SJSA1 (cell line): ENCODE measurements at regions not wholly inside any gene's neighbourhood (a gene's known extent, or its start where the extent isn't known, plus 50 kb on each side); places are given as distances from the start of the nearest gene placed in this dataset.

ENCODE experiments used
- DNase-seq, 2 experiments: peaks; one replicate each; pipeline ENCODE4 v3.0.0-alpha.2; 2015 to 2020; ENCODE audit warnings: low spot score in 2 of 2, low read depth in 1 of 2
- H3K27ac ChIP-seq: fragments of 250-450 bp; sonication (Bioruptor Pico); 2 replicates; pipeline ENCODE4 v1.5.1; 2020; ENCODE audit warnings: mild to moderate bottlenecking, moderate library complexity
- H3K27me3 ChIP-seq: fragments of 250-450 bp; sonication (Bioruptor Pico); replicated peaks from 2 replicates; pipeline ENCODE4 v1.5.1; 2020; ENCODE audit warnings: mild to moderate bottlenecking, moderate library complexity
- H3K36me3 ChIP-seq: fragments of 250-450 bp; sonication (Bioruptor Pico); 2 replicates; pipeline ENCODE4 v1.5.1; 2020; ENCODE audit warnings: mild to moderate bottlenecking
- H3K4me1 ChIP-seq: fragments of 250-450 bp; sonication (Bioruptor Pico); replicated peaks from 2 replicates; pipeline ENCODE4 v1.6.1; 2021; ENCODE audit warnings: mild to moderate bottlenecking
- H3K4me3 ChIP-seq: fragments of 250-450 bp; sonication (Bioruptor Pico); 2 replicates; pipeline ENCODE4 v1.5.1; 2020; ENCODE audit warnings: mild to moderate bottlenecking
- H3K9me3 ChIP-seq: fragments of 250-450 bp; sonication (Bioruptor Pico); replicated peaks from 2 replicates; pipeline ENCODE4 v1.5.1; 2020; ENCODE audit warnings: mild to moderate bottlenecking

DNA sequence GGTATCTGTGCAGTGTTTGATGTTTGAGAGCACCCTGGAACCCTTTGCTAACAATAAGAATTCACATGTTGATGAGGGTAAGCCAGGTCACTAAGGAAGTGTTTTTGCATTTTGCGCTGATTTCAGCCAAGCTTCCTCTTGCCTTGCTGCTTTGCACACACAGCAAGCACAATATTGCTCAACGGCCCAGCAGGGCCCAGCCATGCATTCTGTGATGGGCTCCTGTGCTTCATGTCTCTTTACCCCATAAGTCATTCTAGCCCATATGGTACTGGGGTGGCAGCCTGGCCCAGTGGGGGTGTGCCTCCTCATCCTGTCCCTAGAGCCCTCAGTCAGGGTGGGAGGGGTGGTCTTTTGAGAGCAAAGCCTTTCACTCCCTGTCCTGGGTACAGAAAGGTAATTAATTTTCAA lies 481.3 kb downstream of the GADD45G start:
- 0 out of 2 replicates have a peak, but pooled peaks cover 5% of the 10 kb centered on the region for H3K27me3 ChIP-seq
- DNase-seq, result no peak
- no peaks in the 10 kb centered on the region for H3K36me3 ChIP-seq
- H3K27ac ChIP-seq, result no peak overlapping the region
- no peaks in the 10 kb centered on the region for H3K4me1 ChIP-seq
- no peak overlapping the region for H3K4me3 ChIP-seq
- H3K9me3 ChIP-seq, result no peaks in the 10 kb centered on the region

DNA sequence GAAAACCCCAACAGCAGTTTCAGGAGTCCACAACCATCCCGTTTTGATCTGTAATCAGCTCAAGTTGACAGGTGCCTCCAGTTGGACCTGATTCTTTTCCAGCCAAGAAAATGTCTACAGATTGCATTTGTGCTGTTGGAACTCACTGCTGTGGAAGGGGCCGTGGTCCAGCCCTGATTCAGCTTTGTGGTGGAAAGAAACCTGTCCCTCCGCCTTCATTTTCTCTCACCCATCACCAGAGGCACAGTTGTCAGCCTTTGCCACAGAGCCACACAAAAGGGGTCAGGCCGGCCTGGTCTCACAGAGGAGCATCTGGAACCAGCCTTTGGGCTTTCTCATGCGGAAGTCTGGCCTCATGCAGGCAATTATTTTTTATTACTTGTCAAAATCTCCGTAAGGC lies 483.6 kb downstream of the GADD45G start:
- Histone ChIP-seq H3K4me3 (no peak overlapping the region), H3K4me1 (no peaks in the 10 kb centered on the region), H3K36me3 (no peaks in the 10 kb centered on the region), H3K27ac (no peak overlapping the region), H3K27me3 (0 out of 2 replicates have a peak, but pooled peaks cover 5% of the 10 kb centered on the region), H3K9me3 (no peaks in the 10 kb centered on the region)
- DNase-seq, result no peak

DNA sequence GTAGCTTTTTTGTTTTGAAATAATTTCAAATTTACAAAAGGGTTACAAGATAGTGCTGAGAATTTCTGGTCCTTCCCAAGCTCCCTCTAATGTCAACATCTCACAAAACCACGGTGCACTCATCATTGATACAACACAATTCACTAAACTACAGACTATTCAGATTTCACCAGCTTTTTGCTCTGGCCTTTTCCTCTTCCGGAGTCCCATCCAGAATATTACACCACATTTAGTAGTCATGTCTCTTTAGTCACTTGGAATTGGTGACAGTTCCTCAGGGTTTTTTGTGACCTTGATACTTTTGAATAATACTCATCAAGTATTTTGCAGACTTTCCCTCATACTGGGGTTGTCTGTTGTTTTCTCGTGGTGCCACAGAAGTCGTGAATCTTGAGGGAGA lies 484.0 kb downstream of the GADD45G start:
- H3K4me3 ChIP-seq, result no peak overlapping the region
- H3K27ac ChIP-seq, result no peak overlapping the region
- H3K9me3 ChIP-seq, result no peaks in the 10 kb centered on the region
- 0 out of 2 replicates have a peak, but pooled peaks cover 5% of the 10 kb centered on the region for H3K27me3 ChIP-seq
- DNase-seq, result no peak
- no peaks in the 10 kb centered on the region for H3K4me1 ChIP-seq
- no peaks in the 10 kb centered on the region for H3K36me3 ChIP-seq

DNA sequence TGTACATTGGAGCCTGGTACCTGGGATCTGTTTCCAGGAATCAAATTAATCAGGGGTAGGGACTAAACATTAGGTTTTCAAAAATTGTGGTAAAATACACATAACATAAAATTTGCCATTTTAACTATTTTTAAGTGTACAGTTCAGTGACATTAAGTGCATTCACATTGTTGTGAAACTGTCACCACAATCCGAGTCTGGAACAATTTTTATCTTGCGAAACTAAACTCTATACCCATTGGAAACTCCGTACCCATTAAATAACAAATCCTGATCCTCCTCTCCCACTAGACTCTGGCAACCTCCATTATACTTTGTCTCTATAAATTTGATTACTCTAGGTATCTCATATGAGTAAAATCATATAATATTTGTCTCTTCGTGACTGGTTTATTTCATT lies 486.2 kb downstream of the GADD45G start:
- Histone ChIP-seq H3K27ac (no peak overlapping the region), H3K27me3 (no peaks in the 10 kb centered on the region), H3K9me3 (no peaks in the 10 kb centered on the region)

DNA sequence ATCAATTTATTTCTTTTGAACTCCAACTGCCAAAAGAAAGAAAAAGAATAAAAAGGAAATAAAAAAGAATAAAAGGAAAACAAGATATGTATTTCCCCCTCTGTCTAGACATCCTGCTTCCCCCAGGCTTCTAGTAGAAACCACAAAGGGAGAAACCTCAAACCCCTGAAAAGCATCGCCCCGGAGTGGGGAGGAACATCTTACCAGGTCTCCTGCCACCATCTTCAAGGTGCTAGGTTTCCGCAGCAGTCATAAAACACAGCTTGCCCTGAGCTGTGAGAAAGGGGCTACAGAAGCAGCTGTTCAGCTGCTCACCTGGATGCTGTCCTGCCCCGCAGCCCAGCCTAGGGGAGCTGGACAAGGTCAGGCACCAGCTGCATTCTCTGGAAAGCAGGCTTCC lies 487.7 kb downstream of the GADD45G start:
- Histone ChIP-seq H3K27me3 (no peaks in the 10 kb centered on the region), H3K36me3 (no peaks in the 10 kb centered on the region), H3K27ac (no peak overlapping the region), H3K9me3 (no peaks in the 10 kb centered on the region), H3K4me3 (no peak overlapping the region), H3K4me1 (no peaks in the 10 kb centered on the region)
- no peak for DNase-seq

More for the DNA sequence above, 486.2 kb downstream of the GADD45G start:
- Histone ChIP-seq H3K4me1 (no peaks in the 10 kb centered on the region), H3K4me3 (no peak overlapping the region), H3K36me3 (no peaks in the 10 kb centered on the region)
- DNase-seq, result no peak

DNA sequence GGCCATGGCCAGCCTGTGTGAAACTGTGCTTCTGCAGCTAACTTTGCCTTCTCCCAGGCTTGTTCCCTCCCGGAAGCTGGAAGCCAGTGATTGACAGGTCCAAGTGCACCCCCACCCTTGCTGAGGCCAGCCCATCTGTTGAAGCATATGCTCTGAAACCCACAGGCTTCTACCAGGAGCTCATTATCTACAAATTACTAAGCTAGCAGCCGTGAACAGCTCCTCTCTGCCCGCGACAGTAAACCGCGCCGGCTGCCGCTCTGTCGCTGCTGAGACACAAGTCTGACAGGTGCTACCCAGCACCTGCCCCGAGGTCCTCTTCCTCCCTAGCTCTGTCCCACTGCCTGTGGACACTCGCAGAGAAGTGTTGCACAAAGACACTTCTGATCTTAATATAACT lies 490.9 kb downstream of the GADD45G start:
- no peak overlapping the region for H3K4me3 ChIP-seq

DNA sequence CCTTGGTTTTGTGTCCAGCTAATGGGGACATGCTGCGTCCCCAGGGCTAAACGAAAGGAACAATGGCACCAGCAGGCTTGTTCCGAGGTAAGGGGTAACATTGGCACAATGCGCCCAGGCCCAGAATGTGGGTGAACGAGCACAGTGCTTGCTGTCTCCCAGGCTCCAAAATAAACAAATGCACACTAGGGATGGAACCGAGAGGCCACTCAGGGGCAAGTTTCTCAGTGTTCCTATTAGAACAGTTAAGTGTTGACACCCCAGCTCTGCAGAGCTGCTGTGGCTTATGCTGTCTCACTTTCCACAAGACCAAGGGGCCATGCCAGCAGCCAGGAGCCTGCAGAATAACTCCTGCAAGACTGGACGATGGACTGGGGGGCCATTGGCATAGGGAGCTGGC lies 492.4 kb downstream of the GADD45G start:
- no peak overlapping the region for H3K4me3 ChIP-seq
- no peaks in the 10 kb centered on the region for H3K9me3 ChIP-seq
- H3K36me3 ChIP-seq, result no peaks in the 10 kb centered on the region
- no peaks in the 10 kb centered on the region for H3K27me3 ChIP-seq
- H3K27ac ChIP-seq, result no peak overlapping the region
- DNase-seq, result no peak
- H3K4me1 ChIP-seq, result no peaks in the 10 kb centered on the region

More for the DNA sequence above, 490.9 kb downstream of the GADD45G start:
- H3K27me3 ChIP-seq, result no peaks in the 10 kb centered on the region
- no peaks in the 10 kb centered on the region for H3K4me1 ChIP-seq
- no peaks in the 10 kb centered on the region for H3K36me3 ChIP-seq
- H3K9me3 ChIP-seq, result no peaks in the 10 kb centered on the region
- H3K27ac ChIP-seq, result no peak overlapping the region
- DNase-seq, result no peak

DNA sequence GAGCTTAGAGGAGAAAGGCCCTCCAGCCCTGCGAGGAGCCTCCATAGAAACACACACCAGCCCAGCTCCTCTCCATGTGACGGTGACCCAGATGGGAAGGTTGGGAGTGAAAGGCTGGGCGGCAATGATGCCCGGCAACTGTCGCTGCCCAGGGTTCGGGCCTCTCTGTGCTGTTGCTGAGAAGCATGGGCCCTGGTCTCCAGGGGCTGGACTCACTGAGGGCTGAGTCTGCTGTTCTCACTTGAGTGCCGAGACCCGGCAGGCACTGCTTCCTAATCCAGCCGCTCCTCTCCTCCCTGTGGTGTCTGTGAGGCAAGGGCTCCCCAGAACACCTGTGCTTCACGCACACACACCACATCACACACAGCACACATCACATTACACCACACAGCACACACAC lies 493.6 kb downstream of the GADD45G start:
- H3K4me1 ChIP-seq, result no peaks in the 10 kb centered on the region
- DNase-seq, result no peak
- H3K27me3 ChIP-seq, result no peaks in the 10 kb centered on the region
- no peaks in the 10 kb centered on the region for H3K36me3 ChIP-seq
- no peak overlapping the region for H3K27ac ChIP-seq
- H3K4me3 ChIP-seq, result no peak overlapping the region
- no peaks in the 10 kb centered on the region for H3K9me3 ChIP-seq

DNA sequence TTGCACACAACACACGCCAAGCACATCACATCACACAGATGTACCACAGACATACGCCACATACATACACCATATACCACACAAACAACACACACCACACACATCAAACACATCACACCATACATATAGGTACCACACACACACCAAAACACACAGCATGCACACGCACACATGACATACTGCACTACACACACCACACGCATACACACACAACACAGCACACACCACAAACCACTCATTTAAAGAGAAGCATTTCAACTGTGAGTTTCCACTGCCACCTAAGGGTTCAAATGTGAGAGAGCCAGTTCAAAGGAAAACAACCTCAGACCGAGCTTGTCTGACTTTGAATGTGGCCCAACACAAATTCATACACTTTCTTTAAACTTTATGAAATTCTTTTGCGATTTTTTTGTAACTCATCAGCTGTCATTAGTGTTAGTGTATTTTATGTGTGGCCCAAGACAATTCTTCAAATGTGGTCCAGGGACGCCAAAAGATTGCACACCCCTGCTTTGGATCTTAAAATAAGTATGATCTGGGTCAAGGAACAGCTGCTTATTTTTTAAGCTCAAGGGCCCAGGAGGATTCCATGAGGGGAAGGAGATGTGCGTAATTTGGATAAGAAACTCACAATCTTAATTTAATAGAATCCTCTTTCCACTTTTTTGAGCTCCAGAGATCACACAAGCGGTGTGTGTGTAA lies 494.6 kb downstream of the GADD45G start:
- H3K4me3 ChIP-seq, result no peak overlapping the region
- no peaks in the 10 kb centered on the region for H3K27me3 ChIP-seq
- H3K27ac ChIP-seq, result no peak overlapping the region
- no peaks in the 10 kb centered on the region for H3K4me1 ChIP-seq
- no peaks in the 10 kb centered on the region for H3K36me3 ChIP-seq
- H3K9me3 ChIP-seq, result no peaks in the 10 kb centered on the region
- DNase-seq, result no peak

DNA sequence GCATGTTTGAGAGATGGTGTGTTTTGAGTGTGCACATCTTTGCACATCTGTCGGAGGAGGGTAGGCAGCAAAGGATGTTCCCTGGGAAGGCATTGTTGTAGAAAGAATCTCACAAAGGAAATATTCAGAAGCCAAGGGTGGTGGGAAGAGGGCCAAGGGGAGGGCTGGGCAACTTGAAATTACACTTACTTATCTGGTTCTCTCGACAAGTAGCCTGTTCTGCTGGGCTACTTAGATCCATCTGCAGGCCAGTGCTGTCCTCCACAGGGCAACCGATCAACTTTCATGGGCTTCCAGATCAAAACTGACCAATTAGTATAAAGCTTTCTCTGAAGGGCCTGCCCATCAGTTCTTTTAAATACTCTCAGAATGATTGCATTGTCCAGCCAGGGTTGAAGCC lies 495.2 kb downstream of the GADD45G start:
- H3K4me3 ChIP-seq, result no peak overlapping the region
- DNase-seq, result no peak
- no peaks in the 10 kb centered on the region for H3K9me3 ChIP-seq
- H3K36me3 ChIP-seq, result no peaks in the 10 kb centered on the region
- no peak overlapping the region for H3K27ac ChIP-seq
- H3K4me1 ChIP-seq, result no peaks in the 10 kb centered on the region
- no peaks in the 10 kb centered on the region for H3K27me3 ChIP-seq

DNA sequence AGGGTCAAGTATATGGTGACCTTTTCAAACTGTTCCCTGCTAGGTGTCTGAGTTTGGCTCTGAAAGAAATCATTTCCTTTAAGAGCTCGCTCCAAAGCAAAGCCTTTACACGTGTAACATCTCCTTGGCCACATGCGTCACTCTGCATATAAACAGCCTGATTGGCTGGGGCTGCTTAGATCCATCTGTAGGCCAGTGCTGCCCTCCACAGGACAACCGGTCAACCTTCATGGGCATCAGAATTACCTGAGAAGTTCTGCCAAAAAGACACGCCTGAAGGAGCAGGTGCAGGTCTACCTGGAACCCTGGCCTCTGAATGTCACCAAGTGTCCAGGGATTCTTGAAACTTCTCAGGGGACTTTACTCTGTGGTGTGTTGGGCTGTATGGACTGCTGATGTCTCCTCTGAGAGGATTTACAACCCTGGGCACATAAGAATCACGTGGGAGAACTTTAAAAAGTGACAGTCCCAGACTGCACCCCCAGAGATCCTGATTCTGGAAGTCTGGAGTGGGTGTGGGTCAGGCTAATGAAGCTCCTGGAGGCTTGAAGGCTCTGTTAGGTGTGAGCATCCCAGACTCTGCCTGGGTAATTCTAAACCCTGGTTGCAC lies 497.6 kb downstream of the GADD45G start:
- Histone ChIP-seq H3K4me1 (no peaks in the 10 kb centered on the region), H3K36me3 (no peaks in the 10 kb centered on the region), H3K4me3 (no peak overlapping the region), H3K27me3 (no peaks in the 10 kb centered on the region), H3K9me3 (no peaks in the 10 kb centered on the region), H3K27ac (no peak overlapping the region)
- DNase-seq, result peak; percentile 9 to 54

DNA sequence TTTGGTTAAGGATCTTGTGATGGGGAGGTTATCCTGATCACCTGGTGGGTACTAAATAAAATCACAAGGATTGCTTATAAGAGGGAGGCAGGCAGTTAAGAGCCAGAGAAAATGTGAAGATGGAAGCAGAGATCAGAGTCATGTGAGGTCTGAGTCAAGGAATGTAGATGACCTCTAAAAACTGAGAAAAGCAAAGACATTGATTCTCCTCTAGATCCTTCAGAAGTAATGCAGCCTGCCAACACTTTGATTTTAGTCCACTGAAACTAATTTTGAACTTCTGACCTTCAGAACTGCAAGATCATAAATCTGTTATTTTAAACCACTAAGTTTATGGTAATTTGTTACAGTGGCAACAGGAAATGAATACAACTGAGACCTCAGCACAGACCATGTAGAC lies 499.0 kb downstream of the GADD45G start:
- H3K36me3 ChIP-seq, result no peaks in the 10 kb centered on the region
- DNase-seq, result no peak
- H3K9me3 ChIP-seq, result no peaks in the 10 kb centered on the region
- no peaks in the 10 kb centered on the region for H3K4me1 ChIP-seq
- H3K27me3 ChIP-seq, result no peaks in the 10 kb centered on the region
- H3K4me3 ChIP-seq, result no peak overlapping the region
- H3K27ac ChIP-seq, result no peak overlapping the region

DNA sequence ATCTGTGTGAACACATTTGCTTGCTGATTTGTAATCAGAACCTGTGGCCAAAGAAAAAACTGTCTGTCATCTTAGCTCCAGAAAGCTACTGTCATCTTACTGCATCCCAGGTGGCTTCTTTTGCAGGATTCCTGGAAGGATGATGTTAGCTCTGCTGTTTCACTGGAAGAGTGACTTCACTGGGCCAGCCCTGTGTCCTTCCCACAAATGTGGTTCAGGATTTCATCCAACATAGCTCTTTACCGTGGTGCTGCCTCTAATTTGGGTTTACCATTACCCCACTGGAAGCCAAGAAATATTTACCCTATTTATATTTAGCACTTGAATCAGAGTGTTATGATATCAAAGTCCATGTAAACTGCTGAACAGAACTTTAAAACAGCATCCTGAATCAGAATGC lies 501.0 kb downstream of the GADD45G start:
- Histone ChIP-seq H3K36me3 (no peaks in the 10 kb centered on the region), H3K27ac (no peak overlapping the region), H3K4me1 (no peaks in the 10 kb centered on the region), H3K9me3 (no peaks in the 10 kb centered on the region), H3K4me3 (no peak overlapping the region), H3K27me3 (no peaks in the 10 kb centered on the region)
- no peak for DNase-seq

DNA sequence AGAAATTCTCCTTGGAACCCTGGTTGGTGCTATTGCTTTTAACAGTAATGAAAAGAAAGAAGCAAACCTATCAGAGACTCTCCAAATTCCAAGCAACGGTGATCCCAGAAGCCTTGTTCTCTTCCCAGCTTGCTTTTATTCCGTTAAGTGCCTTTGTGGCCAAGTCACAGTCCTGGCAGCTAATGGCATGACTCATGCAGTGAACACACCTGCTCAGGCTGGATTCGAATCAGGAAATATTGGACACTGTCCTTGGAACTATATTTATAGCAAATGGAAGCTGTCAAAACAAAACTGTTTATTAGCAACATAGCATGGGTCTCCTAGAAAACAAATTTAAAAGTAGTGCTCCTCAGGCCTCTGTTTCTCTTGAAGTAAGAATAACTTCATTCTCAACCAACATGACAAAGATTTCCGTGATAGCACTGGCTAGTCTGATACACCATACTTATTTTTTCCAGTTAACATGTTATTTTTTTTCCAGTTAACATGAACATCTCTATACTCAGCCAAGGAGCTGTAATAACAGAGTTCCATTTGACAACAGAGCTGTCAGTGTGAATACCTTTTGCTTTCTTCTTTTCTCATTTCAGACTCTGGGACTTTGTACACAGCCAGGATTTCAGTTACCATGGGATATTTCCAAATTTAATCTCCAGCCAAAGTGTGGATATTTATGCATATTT lies 502.4 kb downstream of the GADD45G start:
- Histone ChIP-seq H3K27ac (no peak overlapping the region), H3K9me3 (no peaks in the 10 kb centered on the region), H3K4me3 (no peak overlapping the region), H3K36me3 (no peaks in the 10 kb centered on the region), H3K27me3 (no peaks in the 10 kb centered on the region), H3K4me1 (no peaks in the 10 kb centered on the region)
- DNase-seq, result no peak
